GM19193 (cell line): ENCODE measurements at regions not wholly inside any gene's neighbourhood (a gene's known extent, or its start where the extent isn't known, plus 50 kb on each side); places are given as distances from the start of the nearest gene placed in this dataset.

ENCODE experiments used
- POLR2A ChIP-seq: IDR thresholded peaks from 4 replicates; pipeline ENCODE4 v1.6.1; 2011; ENCODE audit not compliant: insufficient read depth, insufficient read length; ENCODE audit errors: extremely low read depth

- no peak for TF ChIP-seq POLR2A
Measured at GRCh38 chr10:43963793-43964425, 315.2 kb upstream of the ZNF32 start.

DNA sequence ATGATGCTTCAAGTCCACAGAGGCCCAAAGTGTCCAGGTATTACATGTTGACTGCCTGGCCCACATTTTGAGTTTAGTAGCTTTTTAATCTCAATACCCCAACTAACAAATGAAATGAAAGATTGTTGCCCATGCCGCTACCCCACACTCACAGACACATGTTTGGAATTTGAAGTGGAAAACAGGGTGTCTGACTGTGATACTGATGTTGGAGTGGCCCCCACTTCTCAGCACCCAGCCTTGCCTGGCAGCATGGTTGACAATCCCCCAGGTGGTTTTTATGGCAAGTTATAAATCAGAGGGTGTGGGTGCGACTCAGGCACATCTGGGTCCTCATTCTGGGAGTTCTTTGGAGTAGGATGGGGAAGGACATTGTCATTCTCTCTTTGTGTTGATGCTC is 314.7 kb upstream of the ZNF32 start:
- no peak for TF ChIP-seq POLR2A

DNA sequence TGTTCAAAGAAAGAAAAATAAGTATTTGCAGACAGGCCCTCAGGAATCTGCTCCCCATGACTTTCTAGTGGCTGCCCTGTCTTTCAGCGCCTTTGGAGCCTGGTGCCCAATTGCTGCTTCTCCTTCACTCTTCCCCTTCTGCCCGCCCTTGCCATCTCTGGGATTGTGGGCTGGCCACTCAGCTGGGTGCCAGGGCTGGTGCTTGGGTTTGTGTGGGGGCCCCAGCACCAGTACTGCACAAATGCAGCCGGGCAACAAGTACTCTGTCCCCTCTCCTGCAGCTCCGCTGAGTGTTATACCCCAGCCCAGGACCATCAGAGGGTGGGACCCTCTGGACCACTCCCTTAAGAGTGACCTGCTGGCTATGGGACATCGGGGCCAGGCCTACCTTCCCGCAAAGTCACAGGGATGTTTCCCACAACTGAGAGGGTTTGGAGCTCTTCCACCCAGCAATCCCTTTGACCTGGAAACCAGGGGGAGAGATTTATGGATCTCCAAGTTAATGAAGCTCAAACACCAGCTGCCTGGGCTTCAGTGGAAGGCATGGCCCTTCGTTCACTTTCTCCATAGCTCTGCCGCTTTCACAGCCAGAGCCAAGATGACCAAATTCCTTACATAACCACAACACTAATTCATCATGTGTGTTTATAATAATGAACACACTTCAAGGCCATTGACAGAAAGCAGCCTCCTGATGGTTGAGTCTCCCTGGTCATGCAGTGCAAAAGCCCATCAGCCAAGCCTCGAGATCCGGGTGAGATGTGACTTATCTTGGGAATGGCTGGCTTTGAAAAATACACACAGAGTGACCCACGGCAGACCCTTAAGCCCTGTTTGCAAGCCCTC is 313.9 kb upstream of the ZNF32 start:
- no peak for TF ChIP-seq POLR2A

DNA sequence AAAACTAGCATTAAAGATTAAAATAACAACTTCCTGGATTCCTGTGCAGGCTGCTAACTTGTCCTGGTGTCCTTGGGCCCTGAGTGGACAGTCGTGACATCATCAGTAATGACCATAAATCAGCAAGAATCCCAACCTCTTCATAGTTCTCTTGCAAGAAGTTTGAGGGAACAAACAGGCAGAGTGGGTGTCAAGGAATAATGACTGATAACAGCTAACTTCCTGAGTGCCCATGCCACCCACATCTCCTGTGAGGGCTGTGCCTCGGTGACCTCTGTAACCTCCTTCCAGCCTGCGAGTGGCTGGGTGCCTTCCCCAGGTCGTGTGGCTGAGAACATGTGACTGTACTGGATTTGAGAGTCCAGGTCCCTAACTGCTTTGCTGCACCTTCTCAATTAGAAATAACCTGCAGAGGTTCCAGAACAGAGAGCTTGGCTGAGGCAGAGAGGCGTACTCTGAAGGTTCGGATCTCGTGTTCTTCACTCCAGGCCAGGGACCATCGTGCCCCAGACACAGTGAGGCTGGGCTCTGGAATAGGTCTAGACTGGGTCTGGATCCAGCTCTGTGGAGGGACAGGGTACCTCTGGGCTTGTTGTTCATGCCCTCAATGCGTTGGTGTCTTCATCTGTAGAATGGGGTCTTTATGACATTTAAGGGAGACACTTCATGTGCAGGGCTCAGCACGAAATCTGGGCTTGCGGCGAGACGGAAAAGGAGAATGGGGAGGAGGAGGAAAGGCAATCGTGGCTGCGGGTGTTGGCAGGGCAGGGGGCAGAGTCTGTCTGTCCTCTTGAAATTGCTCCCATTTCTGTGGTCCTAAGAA is 313.1 kb upstream of the ZNF32 start:
- TF ChIP-seq POLR2A: no peak

- TF ChIP-seq POLR2A: no peak
Measured at GRCh38 chr10:43960981-43961380, 312.3 kb upstream of the ZNF32 start.

GRCh38 chr10:43960477-43960876 is 311.8 kb upstream of the ZNF32 start:
- TF ChIP-seq POLR2A: no peak

GRCh38 chr10:43960135-43960415 is 311.4 kb upstream of the ZNF32 start:
- TF ChIP-seq POLR2A: no peak

- no peak for TF ChIP-seq POLR2A
Measured at GRCh38 chr10:43959364-43960134, 310.9 kb upstream of the ZNF32 start.

- no peak for TF ChIP-seq POLR2A
Measured at GRCh38 chr10:43958964-43959363, 310.3 kb upstream of the ZNF32 start.

- TF ChIP-seq POLR2A: no peak
Measured at GRCh38 chr10:43958071-43958432, 309.4 kb upstream of the ZNF32 start.

- TF ChIP-seq POLR2A: no peak
Measured at GRCh38 chr10:43957267-43958070, 308.8 kb upstream of the ZNF32 start.

DNA sequence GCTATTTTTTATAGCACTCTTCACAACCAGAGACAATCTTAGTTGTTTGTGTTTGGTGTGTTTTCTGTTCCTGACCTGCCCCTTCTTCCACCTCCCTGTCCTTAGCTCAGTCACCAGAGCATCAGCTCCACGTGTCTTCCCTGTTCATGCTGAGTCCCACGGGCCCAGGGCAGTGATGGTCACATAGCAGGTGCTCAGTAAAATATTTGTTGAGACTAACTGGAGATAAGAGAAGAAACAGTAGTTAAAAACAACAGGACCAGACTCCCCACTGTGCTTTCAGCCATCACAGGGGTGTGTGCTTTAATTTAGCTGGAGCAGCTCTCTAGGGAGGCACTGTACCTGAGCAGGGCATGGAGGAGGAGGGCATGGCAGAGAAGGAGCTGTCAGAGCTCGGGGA is 307.3 kb upstream of the ZNF32 start:
- TF ChIP-seq POLR2A: no peak

DNA sequence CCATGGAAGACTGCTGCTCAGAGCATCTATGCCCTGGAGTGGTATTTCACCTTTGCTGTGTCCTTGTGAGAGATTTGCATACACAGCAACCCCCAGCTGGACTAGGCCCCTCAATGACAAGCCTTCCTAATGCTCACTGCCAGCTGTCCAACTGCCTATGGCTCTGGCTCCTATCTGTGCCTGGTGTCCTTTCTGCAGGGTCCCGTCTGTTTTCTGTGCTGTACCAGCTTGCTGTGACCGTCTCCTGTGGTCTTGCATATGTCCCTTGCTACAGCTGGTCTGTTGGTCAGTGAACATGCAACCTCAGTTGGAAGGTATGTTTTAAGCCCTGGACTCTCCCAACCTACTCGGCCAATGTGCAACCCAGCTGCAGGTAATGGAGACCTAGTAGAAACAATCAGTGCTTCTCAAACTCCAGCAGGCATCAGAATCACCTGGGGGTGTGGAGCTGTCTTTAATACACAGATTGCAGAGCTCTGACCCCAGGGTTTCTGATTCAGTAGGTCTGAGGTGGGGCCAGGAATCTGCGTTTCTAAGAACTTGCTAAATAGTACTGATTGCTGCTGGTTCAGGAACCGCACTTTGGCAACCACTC is 306.4 kb upstream of the ZNF32 start:
- TF ChIP-seq POLR2A: no peak

- TF ChIP-seq POLR2A: no peak
Measured at GRCh38 chr10:43953672-43954071, 305.0 kb upstream of the ZNF32 start.
